ENCODE measurements at regions not wholly inside any gene's neighbourhood (a gene's known extent, or its start where the extent isn't known, plus 50 kb on each side); places are given as distances from the start of the nearest gene placed in this dataset.

GRCh38 chr1:177569476-177569875 is 398.7 kb downstream of the BRINP2 start:
- Histone ChIP-seq H3F3A (ENCODE audit: low read depth) (no peaks in the 10 kb centered on the region), H3K4me2 (ENCODE audit: low read depth, low read length, poor library complexity, severe bottlenecking) (no peak overlapping the region), H3K36me3 (ENCODE audit: insufficient read depth, low read length) (no peaks in the 10 kb centered on the region), H3K4me3 (ENCODE audit: low read length, poor library complexity, severe bottlenecking) (no peak overlapping the region), H3K79me2 (ENCODE audit: insufficient read depth, low read length) (no peaks in the 10 kb centered on the region), H3K9ac (ENCODE audit: low read depth, low read length, poor library complexity, severe bottlenecking) (no peak overlapping the region), H3K4me1 (ENCODE audit: insufficient read depth, low read length, poor library complexity, severe bottlenecking) (no peaks in the 10 kb centered on the region), H4K20me1 (ENCODE audit: insufficient read depth, low read length, poor library complexity, severe bottlenecking) (no peaks in the 10 kb centered on the region), H2AFZ (ENCODE audit: low read length) (no peak overlapping the region), H3K27me3 (ENCODE audit: insufficient read depth, low read length, poor library complexity, severe bottlenecking) (no peaks in the 10 kb centered on the region), H3K9me3 (ENCODE audit: insufficient read depth, low read depth, low read length) (no peaks in the 10 kb centered on the region), H3K9me2 (replicated peaks; ENCODE audit: low read depth, low read length) (no peaks in the 10 kb centered on the region)
- TF ChIP-seq EZH2phosphoT487 (IDR thresholded peaks at IDR 0.05; ENCODE audit: borderline replicate concordance) = no peak
- TF ChIP-seq CTCF (conservative IDR thresholded peaks at IDR 0.05; ENCODE audit: low read length) = no peak

GRCh38 chr1:177568622-177569021 is 397.9 kb downstream of the BRINP2 start:
- H3K36me3 ChIP-seq (ENCODE audit: insufficient read depth, low read length) = no peaks in the 10 kb centered on the region
- H3K4me2 ChIP-seq (ENCODE audit: low read depth, low read length, poor library complexity, severe bottlenecking) = no peak overlapping the region
- H3K9ac ChIP-seq (ENCODE audit: low read depth, low read length, poor library complexity, severe bottlenecking) = no peak overlapping the region
- no peak overlapping the region for H3K4me3 ChIP-seq (ENCODE audit: low read length, poor library complexity, severe bottlenecking)
- no peaks in the 10 kb centered on the region for H3F3A ChIP-seq (ENCODE audit: low read depth)
- no peaks in the 10 kb centered on the region for H3K4me1 ChIP-seq (ENCODE audit: insufficient read depth, low read length, poor library complexity, severe bottlenecking)
- TF ChIP-seq EZH2phosphoT487 (IDR thresholded peaks at IDR 0.05; ENCODE audit: borderline replicate concordance) (no peak), CTCF (conservative IDR thresholded peaks at IDR 0.05; ENCODE audit: low read length) (no peak)
- H3K9me3 ChIP-seq (ENCODE audit: insufficient read depth, low read depth, low read length) = no peaks in the 10 kb centered on the region
- H3K79me2 ChIP-seq (ENCODE audit: insufficient read depth, low read length) = no peaks in the 10 kb centered on the region
- no peaks in the 10 kb centered on the region for H3K27me3 ChIP-seq (ENCODE audit: insufficient read depth, low read length, poor library complexity, severe bottlenecking)
- H3K9me2 ChIP-seq (replicated peaks; ENCODE audit: low read depth, low read length) = no peaks in the 10 kb centered on the region
- no peaks in the 10 kb centered on the region for H4K20me1 ChIP-seq (ENCODE audit: insufficient read depth, low read length, poor library complexity, severe bottlenecking)
- H2AFZ ChIP-seq (ENCODE audit: low read length) = no peak overlapping the region

GRCh38 chr1:177567393-177567792 is 396.6 kb downstream of the BRINP2 start:
- TF ChIP-seq CTCF (conservative IDR thresholded peaks at IDR 0.05; ENCODE audit: low read length) = peak; percentile 17; the same call in 1 of the 2 replicates
- TF ChIP-seq EZH2phosphoT487 (IDR thresholded peaks at IDR 0.05; ENCODE audit: borderline replicate concordance) = no peak
- H3K9me2 ChIP-seq (replicated peaks; ENCODE audit: low read depth, low read length) = no peaks in the 10 kb centered on the region
- no peak overlapping the region for H3K4me2 ChIP-seq (ENCODE audit: low read depth, low read length, poor library complexity, severe bottlenecking)
- no peak overlapping the region for H3K4me3 ChIP-seq (ENCODE audit: low read length, poor library complexity, severe bottlenecking)
- H3K27me3 ChIP-seq (ENCODE audit: insufficient read depth, low read length, poor library complexity, severe bottlenecking) = no peaks in the 10 kb centered on the region
- H4K20me1 ChIP-seq (ENCODE audit: insufficient read depth, low read length, poor library complexity, severe bottlenecking) = no peaks in the 10 kb centered on the region
- H3K79me2 ChIP-seq (ENCODE audit: insufficient read depth, low read length) = no peaks in the 10 kb centered on the region
- no peaks in the 10 kb centered on the region for H3K9me3 ChIP-seq (ENCODE audit: insufficient read depth, low read depth, low read length)
- no peaks in the 10 kb centered on the region for H3K36me3 ChIP-seq (ENCODE audit: insufficient read depth, low read length)
- no peak overlapping the region for H2AFZ ChIP-seq (ENCODE audit: low read length)
- H3F3A ChIP-seq (ENCODE audit: low read depth) = no peaks in the 10 kb centered on the region
- no peaks in the 10 kb centered on the region for H3K4me1 ChIP-seq (ENCODE audit: insufficient read depth, low read length, poor library complexity, severe bottlenecking)
- H3K9ac ChIP-seq (ENCODE audit: low read depth, low read length, poor library complexity, severe bottlenecking) = no peak overlapping the region
